SKM-1 treated with dmso at 0.1 percent for 144 hours (cell line): ENCODE measurements at regions not wholly inside any gene's neighbourhood (a gene's known extent, or its start where the extent isn't known, plus 50 kb on each side); places are given as distances from the start of the nearest gene placed in this dataset.

Experiments
- DNase-seq: peaks from one replicate; lab custom pipeline; 2025; ENCODE audit not compliant: unreplicated experiment; lab: John Stamatoyannopoulos, UW

DNA sequence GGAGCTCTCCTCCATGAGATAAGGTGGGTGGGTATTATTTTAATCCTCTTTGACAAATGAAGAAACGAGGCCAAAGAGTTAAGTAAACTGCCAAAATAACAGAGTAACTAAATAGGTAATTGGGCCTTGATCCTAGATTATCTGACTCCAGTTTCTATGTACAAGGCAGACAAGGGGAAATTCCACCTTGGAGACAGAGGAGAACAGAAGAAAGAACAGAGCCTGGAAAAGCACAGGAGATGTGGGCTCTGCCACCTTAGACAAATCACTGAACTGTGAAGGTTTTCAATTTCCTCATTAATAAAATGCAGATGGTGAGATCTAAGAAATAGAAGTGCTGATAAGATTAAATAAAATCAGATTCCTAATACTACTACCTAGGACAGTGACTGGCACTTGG, 310.2 kb upstream of the TLE3 start:
- DNase-seq = no peak

DNA sequence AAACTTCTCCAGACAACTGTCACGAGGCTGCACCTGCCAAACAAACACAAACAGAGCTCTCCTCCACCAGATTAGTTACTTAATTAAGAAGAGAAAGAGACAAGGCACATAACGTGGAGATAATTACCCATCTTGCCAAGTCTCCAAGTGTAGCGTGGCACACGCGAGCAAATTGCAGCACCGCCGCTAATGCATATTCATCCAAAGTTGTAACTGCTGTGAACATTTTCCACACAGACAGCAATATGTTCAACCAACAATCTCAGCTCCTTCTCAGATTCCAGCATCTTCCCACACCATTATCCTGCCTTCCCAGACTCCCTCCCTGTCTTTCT, 309.6 kb upstream of the TLE3 start:
- DNase-seq = no peak

GRCh38 chr15:70406617-70407335, 309.1 kb upstream of the TLE3 start:
- DNase-seq = no peak

- DNase-seq = no peak
These were observed 304.0 kb upstream of the TLE3 start for GRCh38 chr15:70401709-70402108.

- no peak for DNase-seq
These were observed 303.2 kb upstream of the TLE3 start for GRCh38 chr15:70400766-70401541.

DNA sequence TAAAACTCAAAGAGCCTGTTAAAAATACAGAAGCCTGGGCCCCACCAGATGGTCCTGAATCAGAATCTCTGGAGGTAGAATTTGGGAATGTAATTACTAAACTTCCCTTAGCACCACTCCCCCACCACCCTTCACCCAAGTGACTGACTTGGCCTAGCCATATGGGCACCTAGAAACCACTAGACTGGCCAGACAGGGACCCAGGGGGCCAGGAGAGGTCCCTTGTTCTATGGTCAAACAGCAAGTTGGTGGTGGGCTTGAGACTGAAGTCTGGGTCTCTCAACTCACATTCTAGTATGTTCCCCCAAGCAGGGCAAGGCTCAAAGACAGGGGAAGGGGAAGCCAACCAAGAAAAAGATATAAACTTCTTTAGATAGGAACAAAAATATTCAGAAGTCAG, 301.5 kb upstream of the TLE3 start:
- DNase-seq = no peak

DNA sequence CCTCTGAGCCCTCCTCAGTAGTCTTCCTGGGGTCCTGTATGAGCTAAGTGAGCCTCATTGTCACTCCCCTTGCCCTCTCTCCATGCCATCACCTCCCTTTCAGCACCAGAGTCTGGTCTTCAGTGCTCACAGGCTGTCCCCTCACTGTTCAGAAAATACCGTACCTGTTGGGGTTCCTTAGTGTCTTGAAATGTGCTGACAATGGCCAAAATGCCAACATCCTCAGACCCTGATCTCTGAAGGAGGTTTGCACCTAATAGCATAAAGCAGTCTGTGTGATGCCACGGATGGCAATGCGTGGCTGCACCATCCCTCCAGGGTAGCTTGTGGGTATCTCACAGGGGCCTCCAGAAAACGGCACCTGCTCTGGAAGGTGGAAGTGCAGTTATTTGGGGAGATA, 301.0 kb upstream of the TLE3 start:
- no peak for DNase-seq

DNA sequence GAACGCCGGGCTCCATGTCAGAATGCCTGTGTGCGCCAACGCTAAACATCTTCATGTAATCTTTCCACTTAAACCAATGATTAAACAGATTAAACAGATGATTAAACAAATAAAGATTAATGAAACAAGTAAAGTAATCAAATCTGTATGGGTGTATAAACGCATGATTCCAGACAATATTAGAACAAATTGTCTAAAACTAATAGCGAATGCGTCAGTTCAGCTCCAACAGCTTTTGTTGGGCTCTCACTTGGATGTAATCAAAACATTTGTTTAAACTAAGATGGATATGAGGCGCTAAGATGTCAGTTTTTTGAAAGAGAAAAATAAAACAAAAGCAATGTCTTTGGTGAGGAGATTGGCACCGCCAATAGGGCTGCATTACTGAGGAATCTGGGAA, 299.1 kb upstream of the TLE3 start:
- DNase-seq = no peak

GRCh38 chr15:70395164-70395563, 297.4 kb upstream of the TLE3 start:
- no peak for DNase-seq

DNA sequence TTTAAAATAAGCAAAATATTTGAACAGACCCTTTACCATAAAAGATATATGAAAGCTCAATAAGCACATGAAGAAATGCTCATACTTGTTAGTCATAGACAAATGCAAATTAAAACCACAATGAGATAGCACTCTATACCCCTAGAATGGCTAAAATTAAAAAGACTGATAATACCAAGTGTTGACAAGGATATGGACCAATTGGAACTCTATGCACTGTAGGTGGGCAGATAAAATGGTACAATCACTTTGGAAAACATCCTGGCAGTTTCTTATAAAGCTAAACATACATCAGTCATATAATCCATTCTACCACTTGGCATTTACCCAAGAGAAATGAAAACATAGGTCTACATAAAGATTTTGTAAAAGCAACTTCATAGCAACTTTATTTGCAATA, 293.0 kb upstream of the TLE3 start:
- no peak for DNase-seq

DNA sequence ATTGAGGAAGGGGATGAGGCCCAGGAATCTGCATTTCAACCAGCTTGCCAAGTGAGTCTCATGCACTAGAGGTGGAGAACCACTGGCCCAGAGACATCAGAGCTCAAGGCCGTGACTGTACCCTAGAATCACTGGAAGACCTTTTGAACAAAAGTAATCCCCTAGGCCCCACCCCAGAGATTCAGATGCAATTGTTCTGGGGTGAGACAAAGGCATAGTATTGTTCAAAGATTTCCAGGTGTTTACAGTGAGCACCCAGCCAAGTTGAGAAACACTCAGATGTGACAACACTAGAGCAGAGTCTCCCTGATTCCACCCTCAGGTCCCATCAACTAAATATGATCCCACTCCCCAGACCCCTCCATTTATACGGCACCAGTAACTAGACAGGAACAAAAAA, 290.3 kb upstream of the TLE3 start:
- DNase-seq = no peak

- no peak for DNase-seq
These were observed 289.4 kb upstream of the TLE3 start for GRCh38 chr15:70387081-70387480.

- DNase-seq = no peak
These were observed 288.0 kb upstream of the TLE3 start for GRCh38 chr15:70385711-70386110.

GRCh38 chr15:70385052-70385451, 287.3 kb upstream of the TLE3 start:
- no peak for DNase-seq

- no peak for DNase-seq
These were observed 286.1 kb upstream of the TLE3 start for GRCh38 chr15:70383856-70384255.

- DNase-seq = no peak
These were observed 285.2 kb upstream of the TLE3 start for GRCh38 chr15:70382762-70383458.

GRCh38 chr15:70382009-70382749, 284.5 kb upstream of the TLE3 start:
- DNase-seq = no peak

DNA sequence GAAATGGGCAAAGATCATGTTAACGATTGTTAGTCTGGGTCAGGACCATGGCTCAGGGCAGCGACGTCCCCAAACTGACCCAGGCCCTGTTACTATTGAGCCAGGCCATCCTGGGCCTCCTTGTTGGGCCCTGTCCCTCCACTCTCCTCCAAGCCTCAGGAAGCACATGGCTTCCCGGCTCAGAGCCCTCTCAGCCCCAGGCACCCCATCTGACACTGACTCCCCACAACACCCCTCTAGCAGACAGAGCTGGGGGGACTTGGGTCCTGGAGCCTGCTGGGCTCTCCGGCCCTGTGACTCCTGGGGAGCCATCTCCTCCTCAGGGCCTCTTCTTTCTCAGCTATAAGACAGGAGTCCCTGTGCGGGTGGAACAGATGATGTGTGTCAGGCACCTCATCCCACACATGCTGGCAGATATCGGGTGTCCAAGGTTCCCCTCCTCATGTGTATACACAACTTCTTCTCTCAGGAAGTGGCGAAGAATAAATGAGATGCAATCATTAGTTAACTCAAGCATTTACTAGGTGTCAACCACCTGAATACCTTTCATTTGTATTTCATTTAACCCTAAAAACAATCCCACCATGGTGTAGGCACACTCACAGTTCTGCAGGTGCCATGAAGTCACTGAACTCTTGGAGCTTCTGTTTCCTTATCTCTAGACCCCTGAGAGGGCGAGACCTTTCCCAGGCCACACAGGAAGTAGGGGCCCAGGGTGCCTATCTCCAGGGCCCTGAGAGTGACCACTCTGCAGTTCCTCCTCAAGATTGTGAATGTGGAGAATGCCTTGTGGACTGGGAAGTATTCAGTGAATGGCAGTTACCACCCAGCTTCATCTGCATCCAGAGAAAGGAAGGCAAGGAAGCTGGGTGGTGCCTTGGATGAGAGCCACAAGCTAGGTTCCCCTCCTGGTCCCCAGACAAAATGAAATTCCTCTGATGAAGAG, 282.5 kb upstream of the TLE3 start:
- no peak for DNase-seq

- DNase-seq = no peak
These were observed 281.4 kb upstream of the TLE3 start for GRCh38 chr15:70379134-70379533.
